GM23248 (cell line): ENCODE measurements at regions not wholly inside any gene's neighbourhood (a gene's known extent, or its start where the extent isn't known, plus 50 kb on each side); places are given as distances from the start of the nearest gene placed in this dataset.

ENCODE experiments used
- EZH2 ChIP-seq: fragments of 200-600 bp; sonication (generic); IDR thresholded peaks from 2 replicates; pipeline ENCODE4 v1.6.1; 2018; ENCODE audit warnings: antibody characterized with exemption, mild to moderate bottlenecking; ENCODE audit not compliant: insufficient read depth, poor library complexity, severe bottlenecking
- EZH2phosphoT487 ChIP-seq: fragments of 200-600 bp; sonication (generic); IDR thresholded peaks from 2 replicates; pipeline ENCODE4 v1.6.1; 2018; ENCODE audit warnings: antibody characterized with exemption, moderate library complexity, mild to moderate bottlenecking, low read depth; ENCODE audit not compliant: insufficient read depth

GRCh38 chr1:100643471-100644196 is 75.9 kb upstream of the VCAM1 start:
- TF ChIP-seq EZH2, result no peak
- no peak for TF ChIP-seq EZH2phosphoT487
